Right lobe of liver (tissue), 4 donors: ENCODE measurements at regions not wholly inside any gene's neighbourhood (a gene's known extent, or its start where the extent isn't known, plus 50 kb on each side); places are given as distances from the start of the nearest gene placed in this dataset.

Experiments used
- CTCF ChIP-seq, 4 donors: fragments of 200-600 bp in 3 of 4; fragments of 450-650 bp in 1 of 4; IDR thresholded peaks; one replicate each; pipeline versions ENCODE4 v1.5.1 to v1.8.0; 2016 to 2022; ENCODE audit warnings: antibody characterized with exemption in 4 of 4, mild to moderate bottlenecking in 2 of 4
- POLR2A ChIP-seq: fragments of 450-650 bp; IDR thresholded peaks from one replicate; pipeline ENCODE4 v1.6.1; 2017; ENCODE audit warnings: antibody characterized with exemption, mild to moderate bottlenecking
- donor health status: DM: no; HTN: no; CAD: no.
- donor health status: DM: no; HTN: no; CAD: no.
- donor health status: DM: no; HTN: yes; CAD: no.

GRCh38 chr13:20320885-20321284, 88.8 kb upstream of the GJB6 start:
- TF ChIP-seq CTCF (IDR thresholded peaks at IDR 0.05) = no peak
- TF ChIP-seq POLR2A = no peak
